Ishikawa (cell line): ENCODE measurements at regions not wholly inside any gene's neighbourhood (a gene's known extent, or its start where the extent isn't known, plus 50 kb on each side); places are given as distances from the start of the nearest gene placed in this dataset.

ENCODE experiments used
- CEBPB ChIP-seq: IDR thresholded peaks from 2 replicates; pipeline ENCODE4 v1.6.1; 2012
- CREB1 ChIP-seq: IDR thresholded peaks from 2 replicates; pipeline ENCODE4 v1.6.1; 2012; ENCODE audit warnings: low read depth
- EGR1 ChIP-seq: IDR thresholded peaks from 2 replicates; pipeline ENCODE4 v1.6.1; 2012
- EP300 ChIP-seq: IDR thresholded peaks from 2 replicates; pipeline ENCODE4 v1.6.1; 2012; ENCODE audit warnings: borderline replicate concordance
- RAD21 ChIP-seq: IDR thresholded peaks from 2 replicates; pipeline ENCODE4 v1.6.1; 2012; ENCODE audit warnings: low read depth
- TAF1 ChIP-seq: IDR thresholded peaks from 2 replicates; pipeline ENCODE4 v1.6.1; 2012; ENCODE audit warnings: low read depth, mild to moderate bottlenecking
- TCF12 ChIP-seq: IDR thresholded peaks from 2 replicates; pipeline ENCODE4 v1.6.1; 2012; ENCODE audit warnings: low read depth
- TEAD4 ChIP-seq: IDR thresholded peaks from 2 replicates; pipeline ENCODE4 v1.6.1; 2012
- YY1 ChIP-seq: IDR thresholded peaks from 2 replicates; pipeline ENCODE4 v1.6.1; 2012; ENCODE audit warnings: low read depth
- TF ChIP-seq, protein P1 (sequence below): IDR thresholded peaks from 2 replicates; pipeline ENCODE4 v1.6.1; 2012
- TF ChIP-seq, protein P2 (sequence below): IDR thresholded peaks from 2 replicates; pipeline ENCODE4 v1.6.1; 2012; ENCODE audit warnings: low read depth, mild to moderate bottlenecking
- TF ChIP-seq, protein P3 (sequence below): IDR thresholded peaks from 2 replicates; pipeline ENCODE4 v1.6.1; 2012

DNA sequence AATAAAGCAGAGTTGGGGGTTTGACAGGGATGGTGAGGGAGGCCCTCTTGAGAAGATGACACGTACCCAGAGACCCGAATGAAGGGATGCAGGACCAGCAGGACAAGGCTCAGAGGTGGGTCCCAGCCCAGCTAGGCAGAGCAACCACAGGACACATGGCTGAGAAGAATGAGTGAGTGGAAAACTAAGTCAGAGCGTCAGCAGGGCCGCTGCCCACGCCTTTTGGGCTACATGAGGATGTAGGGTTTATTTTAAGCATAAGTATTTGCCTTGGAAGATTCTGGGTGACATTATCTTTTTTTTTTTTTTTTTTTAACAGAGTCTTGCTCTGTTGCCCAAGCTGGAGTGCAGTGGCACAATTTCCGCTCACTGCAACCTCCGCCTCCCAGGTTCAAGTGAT is 176.0 kb downstream of the TMEM132E start:
- TF ChIP-seq, protein P1, sequence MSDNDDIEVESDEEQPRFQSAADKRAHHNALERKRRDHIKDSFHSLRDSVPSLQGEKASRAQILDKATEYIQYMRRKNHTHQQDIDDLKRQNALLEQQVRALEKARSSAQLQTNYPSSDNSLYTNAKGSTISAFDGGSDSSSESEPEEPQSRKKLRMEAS = no peak
- TF ChIP-seq CEBPB = no peak
- no peak for TF ChIP-seq RAD21
- TF ChIP-seq TAF1 = no peak
- TF ChIP-seq CREB1 = no peak
- no peak for TF ChIP-seq TCF12
- TF ChIP-seq, protein P2, sequence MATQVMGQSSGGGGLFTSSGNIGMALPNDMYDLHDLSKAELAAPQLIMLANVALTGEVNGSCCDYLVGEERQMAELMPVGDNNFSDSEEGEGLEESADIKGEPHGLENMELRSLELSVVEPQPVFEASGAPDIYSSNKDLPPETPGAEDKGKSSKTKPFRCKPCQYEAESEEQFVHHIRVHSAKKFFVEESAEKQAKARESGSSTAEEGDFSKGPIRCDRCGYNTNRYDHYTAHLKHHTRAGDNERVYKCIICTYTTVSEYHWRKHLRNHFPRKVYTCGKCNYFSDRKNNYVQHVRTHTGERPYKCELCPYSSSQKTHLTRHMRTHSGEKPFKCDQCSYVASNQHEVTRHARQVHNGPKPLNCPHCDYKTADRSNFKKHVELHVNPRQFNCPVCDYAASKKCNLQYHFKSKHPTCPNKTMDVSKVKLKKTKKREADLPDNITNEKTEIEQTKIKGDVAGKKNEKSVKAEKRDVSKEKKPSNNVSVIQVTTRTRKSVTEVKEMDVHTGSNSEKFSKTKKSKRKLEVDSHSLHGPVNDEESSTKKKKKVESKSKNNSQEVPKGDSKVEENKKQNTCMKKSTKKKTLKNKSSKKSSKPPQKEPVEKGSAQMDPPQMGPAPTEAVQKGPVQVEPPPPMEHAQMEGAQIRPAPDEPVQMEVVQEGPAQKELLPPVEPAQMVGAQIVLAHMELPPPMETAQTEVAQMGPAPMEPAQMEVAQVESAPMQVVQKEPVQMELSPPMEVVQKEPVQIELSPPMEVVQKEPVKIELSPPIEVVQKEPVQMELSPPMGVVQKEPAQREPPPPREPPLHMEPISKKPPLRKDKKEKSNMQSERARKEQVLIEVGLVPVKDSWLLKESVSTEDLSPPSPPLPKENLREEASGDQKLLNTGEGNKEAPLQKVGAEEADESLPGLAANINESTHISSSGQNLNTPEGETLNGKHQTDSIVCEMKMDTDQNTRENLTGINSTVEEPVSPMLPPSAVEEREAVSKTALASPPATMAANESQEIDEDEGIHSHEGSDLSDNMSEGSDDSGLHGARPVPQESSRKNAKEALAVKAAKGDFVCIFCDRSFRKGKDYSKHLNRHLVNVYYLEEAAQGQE = no peak
- TF ChIP-seq YY1 = no peak
- TF ChIP-seq EP300 = no peak
- TF ChIP-seq EGR1 = no peak
- TF ChIP-seq, protein P3, sequence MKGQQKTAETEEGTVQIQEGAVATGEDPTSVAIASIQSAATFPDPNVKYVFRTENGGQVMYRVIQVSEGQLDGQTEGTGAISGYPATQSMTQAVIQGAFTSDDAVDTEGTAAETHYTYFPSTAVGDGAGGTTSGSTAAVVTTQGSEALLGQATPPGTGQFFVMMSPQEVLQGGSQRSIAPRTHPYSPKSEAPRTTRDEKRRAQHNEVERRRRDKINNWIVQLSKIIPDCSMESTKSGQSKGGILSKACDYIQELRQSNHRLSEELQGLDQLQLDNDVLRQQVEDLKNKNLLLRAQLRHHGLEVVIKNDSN = no peak
- TF ChIP-seq TEAD4 = no peak
